ENCODE measurements at regions not wholly inside any gene's neighbourhood (a gene's known extent, or its start where the extent isn't known, plus 50 kb on each side); places are given as distances from the start of the nearest gene placed in this dataset.

GRCh38 chr15:35956056-35956455, 410.1 kb upstream of the DPH6 start:
- in situ Hi-C loops (cut with MboI) = no loop called here
- Histone ChIP-seq H2AFZ (ENCODE audit: low read depth, low read length) (no peak overlapping the region), H3K9ac (ENCODE audit: insufficient read depth in 1 of 2, low read depth in 2 of 2, low read length in 2 of 2) (no peak overlapping the region), H3K9me1 (ENCODE audit: control insufficient read depth, insufficient read depth, low read length) (no peaks in the 10 kb centered on the region), H3K79me2 (ENCODE audit: control insufficient read depth, insufficient read depth, low read length) (no peaks in the 10 kb centered on the region), H3K36me3 (ENCODE audit: control insufficient read depth, insufficient read depth, low read length) (no peaks in the 10 kb centered on the region), H3K4me1 (replicated peaks in 1 of 2; ENCODE audit: control insufficient read depth in 2 of 2, insufficient read depth in 2 of 2, low read length in 2 of 2) (no peaks in the 10 kb centered on the region), H3K27me3 (ENCODE audit: control insufficient read depth in 2 of 2, insufficient read depth in 2 of 2, low read length in 2 of 2) (no peaks in the 10 kb centered on the region; a peak in 1 of 5 replicates), H4K20me1 (replicated peaks; ENCODE audit: control insufficient read depth, insufficient read depth, low read length) (no peaks in the 10 kb centered on the region), H3K9me3 (replicated peaks; ENCODE audit: control insufficient read depth, insufficient read depth, low read depth, low read length) (no peaks in the 10 kb centered on the region), H3K4me2 (ENCODE audit: insufficient read depth, low read length) (no peak overlapping the region), H3K27ac (ENCODE audit: extremely low read depth, low read depth, low read length) (no peak overlapping the region), H3K4me3 (no peak overlapping the region)
- ATAC-seq = no peak
- CTCF ChIA-PET (ENCODE audit: low intra/inter-chr PET ratio) = no interaction called here
- DNase-seq (ENCODE audit: extremely low read depth in 1 of 4, low spot score in 3 of 4) = no peak
- intact Hi-C loops (cut with micrococcal nuclease) = no loop called here
- WGBS (ENCODE audit: insufficient coverage, low coverage, missing lambda C conversion rate) = 2% methylated on average over 3 of the region's 3 CpGs
- BruUV-seq (replicated peaks) = no TSS peak
- POLR2A ChIA-PET = interaction anchor here (0.5 to 0.7 kb wide), 2 partner anchors 9 to 10 kb away, joined by 3 read pairs; no protein-coding TSS in a partner anchor
- no peak for FAIRE-seq
- TF ChIP-seq, protein P1, sequence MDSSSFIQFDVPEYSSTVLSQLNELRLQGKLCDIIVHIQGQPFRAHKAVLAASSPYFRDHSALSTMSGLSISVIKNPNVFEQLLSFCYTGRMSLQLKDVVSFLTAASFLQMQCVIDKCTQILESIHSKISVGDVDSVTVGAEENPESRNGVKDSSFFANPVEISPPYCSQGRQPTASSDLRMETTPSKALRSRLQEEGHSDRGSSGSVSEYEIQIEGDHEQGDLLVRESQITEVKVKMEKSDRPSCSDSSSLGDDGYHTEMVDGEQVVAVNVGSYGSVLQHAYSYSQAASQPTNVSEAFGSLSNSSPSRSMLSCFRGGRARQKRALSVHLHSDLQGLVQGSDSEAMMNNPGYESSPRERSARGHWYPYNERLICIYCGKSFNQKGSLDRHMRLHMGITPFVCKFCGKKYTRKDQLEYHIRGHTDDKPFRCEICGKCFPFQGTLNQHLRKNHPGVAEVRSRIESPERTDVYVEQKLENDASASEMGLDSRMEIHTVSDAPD (CRISPR knock-in tag; IDR thresholded peaks at IDR 0.05) = no peak
- no peak for TF ChIP-seq RCOR1 (IDR thresholded peaks at IDR 0.05; ENCODE audit: borderline replicate concordance in 1 of 2, low read depth in 2 of 2, low read length in 2 of 2)
- TF ChIP-seq, protein P2, sequence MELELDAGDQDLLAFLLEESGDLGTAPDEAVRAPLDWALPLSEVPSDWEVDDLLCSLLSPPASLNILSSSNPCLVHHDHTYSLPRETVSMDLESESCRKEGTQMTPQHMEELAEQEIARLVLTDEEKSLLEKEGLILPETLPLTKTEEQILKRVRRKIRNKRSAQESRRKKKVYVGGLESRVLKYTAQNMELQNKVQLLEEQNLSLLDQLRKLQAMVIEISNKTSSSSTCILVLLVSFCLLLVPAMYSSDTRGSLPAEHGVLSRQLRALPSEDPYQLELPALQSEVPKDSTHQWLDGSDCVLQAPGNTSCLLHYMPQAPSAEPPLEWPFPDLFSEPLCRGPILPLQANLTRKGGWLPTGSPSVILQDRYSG (tag; conservative IDR thresholded peaks at IDR 0.05; ENCODE audit: low read depth) = no peak
- TF ChIP-seq POLR3A (IDR thresholded peaks at IDR 0.05; ENCODE audit: borderline replicate concordance, extremely low read depth, insufficient read depth, insufficient read length) = no peak
- TF ChIP-seq ZFPM2 (CRISPR knock-in tag; IDR thresholded peaks at IDR 0.05) = no peak
- no peak for TF ChIP-seq PKNOX1 (IDR thresholded peaks at IDR 0.05)
- TF ChIP-seq FOXM1 (IDR thresholded peaks at IDR 0.05; ENCODE audit: low read depth) = no peak
- TF ChIP-seq FOXM1 (CRISPR knock-in tag; IDR thresholded peaks at IDR 0.05; ENCODE audit: low read depth) = no peak
- no peak for TF ChIP-seq RFX1 (IDR thresholded peaks at IDR 0.05)
- TF ChIP-seq, protein P3, sequence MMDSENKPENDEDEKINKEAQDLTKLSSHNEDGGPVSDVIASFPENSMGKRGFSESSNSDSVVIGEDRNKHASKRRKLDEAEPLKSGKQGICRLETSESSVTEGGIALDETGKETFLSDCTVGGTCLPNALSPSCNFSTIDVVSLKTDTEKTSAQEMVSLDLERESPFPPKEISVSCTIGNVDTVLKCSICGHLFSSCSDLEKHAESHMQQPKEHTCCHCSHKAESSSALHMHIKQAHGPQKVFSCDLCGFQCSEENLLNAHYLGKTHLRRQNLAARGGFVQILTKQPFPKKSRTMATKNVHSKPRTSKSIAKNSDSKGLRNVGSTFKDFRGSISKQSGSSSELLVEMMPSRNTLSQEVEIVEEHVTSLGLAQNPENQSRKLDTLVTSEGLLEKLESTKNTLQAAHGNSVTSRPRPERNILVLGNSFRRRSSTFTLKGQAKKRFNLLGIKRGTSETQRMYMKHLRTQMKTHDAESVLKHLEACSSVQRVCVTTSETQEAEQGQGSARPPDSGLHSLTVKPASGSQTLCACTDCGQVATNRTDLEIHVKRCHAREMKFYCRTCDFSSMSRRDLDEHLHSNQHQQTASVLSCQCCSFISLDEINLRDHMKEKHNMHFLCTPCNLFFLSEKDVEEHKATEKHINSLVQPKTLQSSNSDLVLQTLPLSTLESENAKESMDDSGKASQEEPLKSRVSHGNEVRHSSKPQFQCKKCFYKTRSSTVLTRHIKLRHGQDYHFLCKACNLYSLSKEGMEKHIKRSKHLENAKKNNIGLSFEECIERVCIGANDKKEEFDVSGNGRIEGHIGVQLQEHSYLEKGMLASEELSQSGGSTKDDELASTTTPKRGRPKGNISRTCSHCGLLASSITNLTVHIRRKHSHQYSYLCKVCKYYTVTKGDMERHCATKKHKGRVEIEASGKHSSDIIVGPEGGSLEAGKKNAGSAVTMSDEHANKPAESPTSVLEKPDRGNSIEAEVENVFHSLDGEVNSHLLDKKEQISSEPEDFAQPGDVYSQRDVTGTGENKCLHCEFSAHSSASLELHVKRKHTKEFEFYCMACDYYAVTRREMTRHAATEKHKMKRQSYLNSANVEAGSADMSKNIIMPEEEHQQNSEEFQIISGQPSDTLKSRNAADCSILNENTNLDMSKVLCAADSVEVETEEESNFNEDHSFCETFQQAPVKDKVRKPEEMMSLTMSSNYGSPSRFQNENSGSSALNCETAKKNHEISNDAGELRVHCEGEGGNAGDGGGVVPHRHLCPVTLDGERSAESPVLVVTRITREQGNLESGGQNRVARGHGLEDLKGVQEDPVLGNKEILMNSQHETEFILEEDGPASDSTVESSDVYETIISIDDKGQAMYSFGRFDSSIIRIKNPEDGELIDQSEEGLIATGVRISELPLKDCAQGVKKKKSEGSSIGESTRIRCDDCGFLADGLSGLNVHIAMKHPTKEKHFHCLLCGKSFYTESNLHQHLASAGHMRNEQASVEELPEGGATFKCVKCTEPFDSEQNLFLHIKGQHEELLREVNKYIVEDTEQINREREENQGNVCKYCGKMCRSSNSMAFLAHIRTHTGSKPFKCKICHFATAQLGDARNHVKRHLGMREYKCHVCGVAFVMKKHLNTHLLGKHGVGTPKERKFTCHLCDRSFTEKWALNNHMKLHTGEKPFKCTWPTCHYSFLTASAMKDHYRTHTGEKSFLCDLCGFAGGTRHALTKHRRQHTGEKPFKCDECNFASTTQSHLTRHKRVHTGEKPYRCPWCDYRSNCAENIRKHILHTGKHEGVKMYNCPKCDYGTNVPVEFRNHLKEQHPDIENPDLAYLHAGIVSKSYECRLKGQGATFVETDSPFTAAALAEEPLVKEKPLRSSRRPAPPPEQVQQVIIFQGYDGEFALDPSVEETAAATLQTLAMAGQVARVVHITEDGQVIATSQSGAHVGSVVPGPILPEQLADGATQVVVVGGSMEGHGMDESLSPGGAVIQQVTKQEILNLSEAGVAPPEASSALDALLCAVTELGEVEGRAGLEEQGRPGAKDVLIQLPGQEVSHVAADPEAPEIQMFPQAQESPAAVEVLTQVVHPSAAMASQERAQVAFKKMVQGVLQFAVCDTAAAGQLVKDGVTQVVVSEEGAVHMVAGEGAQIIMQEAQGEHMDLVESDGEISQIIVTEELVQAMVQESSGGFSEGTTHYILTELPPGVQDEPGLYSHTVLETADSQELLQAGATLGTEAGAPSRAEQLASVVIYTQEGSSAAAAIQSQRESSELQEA (IDR thresholded peaks at IDR 0.05; ENCODE audit: low read depth) = no peak
- no peak for TF ChIP-seq ZFP1 (CRISPR knock-in tag; IDR thresholded peaks at IDR 0.05)
- no peak for TF ChIP-seq CAMTA2 (CRISPR knock-in tag; conservative IDR thresholded peaks at IDR 0.05)
